Smooth muscle cell (in vitro differentiated cells): ENCODE measurements at regions not wholly inside any gene's neighbourhood (a gene's known extent, or its start where the extent isn't known, plus 50 kb on each side); places are given as distances from the start of the nearest gene placed in this dataset.

Source experiments
- DNase-seq: peaks from one replicate; lab custom pipeline; 2025; ENCODE audit not compliant: unreplicated experiment; lab: John Stamatoyannopoulos, UW
- H2AFZ ChIP-seq: fragments of 200-600 bp; sonication (generic); 2 replicates; pipeline ENCODE4 v1.6.0; 2016; ENCODE audit warnings: antibody characterized with exemption, low read depth, mild to moderate bottlenecking
- H3F3A ChIP-seq: fragments of 200-600 bp; sonication (generic); 2 replicates; pipeline ENCODE4 v1.6.0; 2017; ENCODE audit warnings: antibody characterized with exemption, low read depth
- H3K27ac ChIP-seq: fragments of 200-600 bp; sonication (generic); 2 replicates; pipeline ENCODE4 v1.5.1; 2016; ENCODE audit warnings: low read depth, mild to moderate bottlenecking
- H3K27me3 ChIP-seq: fragments of 200-600 bp; sonication (generic); 2 replicates; pipeline ENCODE4 v1.6.1; 2016; ENCODE audit warnings: low read depth, mild to moderate bottlenecking
- H3K36me3 ChIP-seq: fragments of 200-600 bp; sonication (generic); 2 replicates; pipeline ENCODE4 v1.5.1; 2016; ENCODE audit warnings: low read depth
- H3K4me1 ChIP-seq: fragments of 200-600 bp; sonication (generic); 2 replicates; pipeline ENCODE4 v1.5.1; 2016; ENCODE audit warnings: low read depth
- H3K4me2 ChIP-seq: fragments of 200-600 bp; sonication (generic); 2 replicates; pipeline ENCODE4 v1.6.0; 2016; ENCODE audit warnings: mild to moderate bottlenecking
- H3K4me3 ChIP-seq: fragments of 200-600 bp; sonication (generic); 2 replicates; pipeline ENCODE4 v1.5.1; 2016; ENCODE audit warnings: mild to moderate bottlenecking
- H3K79me2 ChIP-seq: fragments of 200-600 bp; sonication (generic); 2 replicates; pipeline ENCODE4 v1.6.0; 2016; ENCODE audit warnings: low read depth, mild to moderate bottlenecking
- H3K9ac ChIP-seq: fragments of 200-600 bp; sonication (generic); 2 replicates; pipeline ENCODE4 v1.6.0; 2016; ENCODE audit warnings: low read depth
- H3K9me3 ChIP-seq: fragments of 200-600 bp; sonication (generic); replicated peaks from 2 replicates; pipeline ENCODE4 v1.5.1; 2016; ENCODE audit warnings: low read depth
- H4K20me1 ChIP-seq: fragments of 200-600 bp; sonication (generic); 2 replicates; pipeline ENCODE4 v1.6.0; 2016; ENCODE audit warnings: low read depth
- CTCF ChIP-seq: fragments of 200-600 bp; sonication (generic); IDR thresholded peaks from 2 replicates; pipeline ENCODE4 v1.5.1; 2017; ENCODE audit warnings: borderline replicate concordance, mild to moderate bottlenecking, antibody characterized with exemption; ENCODE audit not compliant: insufficient read depth, poor library complexity, severe bottlenecking
- WGBS: methylation state at CpG from one replicate; pipeline ENCODE4 v1.1.7; 2016; ENCODE audit warnings: low lambda C conversion rate; 5-methylcytosine and 5-hydroxymethylcytosine counted together

DNA sequence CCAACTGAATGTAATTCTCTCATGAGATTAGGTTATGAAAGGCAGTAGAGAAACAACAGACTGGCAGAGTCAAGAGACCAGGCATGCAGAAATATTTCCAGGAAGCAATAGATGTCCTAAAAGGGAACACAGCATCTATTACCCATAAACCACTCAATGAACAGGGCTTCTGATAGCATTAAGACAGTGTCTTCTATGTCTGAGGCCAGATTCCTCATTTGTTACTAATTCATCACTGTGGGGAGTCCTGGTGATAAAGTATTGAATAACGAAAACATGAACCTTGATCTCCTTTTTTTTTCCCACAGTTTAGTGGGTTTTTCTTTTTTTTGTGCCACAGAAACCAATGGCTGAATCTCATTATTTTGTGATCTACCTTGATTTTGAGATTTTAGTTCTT is 339.0 kb downstream of the METTL15 start:
- Histone ChIP-seq H3F3A (no peaks in the 10 kb centered on the region), H3K4me3 (no peak overlapping the region), H3K9ac (no peak overlapping the region), H3K36me3 (no peaks in the 10 kb centered on the region), H2AFZ (no peak overlapping the region), H3K4me2 (no peak overlapping the region), H3K27ac (no peak overlapping the region), H3K79me2 (no peaks in the 10 kb centered on the region), H4K20me1 (no peaks in the 10 kb centered on the region), H3K4me1 (no peaks in the 10 kb centered on the region), H3K27me3 (no peaks in the 10 kb centered on the region), H3K9me3 (no peaks in the 10 kb centered on the region)
- no peak for TF ChIP-seq CTCF
- 19% methylated on average over 1 of the region's 1 CpG for WGBS
- DNase-seq, result no peak

DNA sequence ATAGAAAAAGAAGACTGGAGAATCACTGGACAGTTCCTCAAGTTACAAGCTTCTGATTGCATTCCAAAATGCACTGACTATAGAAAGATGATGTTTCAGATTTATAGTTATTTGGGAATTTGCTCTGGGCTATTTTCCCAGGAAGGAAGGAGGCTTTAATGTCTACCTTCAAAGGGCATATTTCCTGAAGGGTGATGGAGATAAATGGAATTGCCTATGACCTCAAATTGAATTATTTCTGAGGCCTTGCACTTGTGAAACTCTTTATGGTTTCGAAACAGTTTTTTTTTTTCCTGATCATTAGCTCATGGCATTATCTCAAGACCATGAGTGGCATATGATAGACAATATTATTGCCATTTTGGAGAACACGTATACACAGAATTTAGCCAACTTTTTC is 333.9 kb downstream of the METTL15 start:
- H3F3A ChIP-seq, result no peaks in the 10 kb centered on the region
- no peak overlapping the region for H3K4me3 ChIP-seq
- no peak for TF ChIP-seq CTCF
- no peaks in the 10 kb centered on the region for H3K36me3 ChIP-seq
- 92% methylated on average over 2 of the region's 2 CpGs for WGBS
- no peak overlapping the region for H2AFZ ChIP-seq
- H3K27me3 ChIP-seq, result no peaks in the 10 kb centered on the region
- no peak overlapping the region for H3K4me2 ChIP-seq
- no peaks in the 10 kb centered on the region for H3K9me3 ChIP-seq
- no peaks in the 10 kb centered on the region for H3K4me1 ChIP-seq
- H3K27ac ChIP-seq, result no peak overlapping the region
- no peak for DNase-seq
- H3K9ac ChIP-seq, result no peak overlapping the region
- no peaks in the 10 kb centered on the region for H4K20me1 ChIP-seq
- no peaks in the 10 kb centered on the region for H3K79me2 ChIP-seq

DNA sequence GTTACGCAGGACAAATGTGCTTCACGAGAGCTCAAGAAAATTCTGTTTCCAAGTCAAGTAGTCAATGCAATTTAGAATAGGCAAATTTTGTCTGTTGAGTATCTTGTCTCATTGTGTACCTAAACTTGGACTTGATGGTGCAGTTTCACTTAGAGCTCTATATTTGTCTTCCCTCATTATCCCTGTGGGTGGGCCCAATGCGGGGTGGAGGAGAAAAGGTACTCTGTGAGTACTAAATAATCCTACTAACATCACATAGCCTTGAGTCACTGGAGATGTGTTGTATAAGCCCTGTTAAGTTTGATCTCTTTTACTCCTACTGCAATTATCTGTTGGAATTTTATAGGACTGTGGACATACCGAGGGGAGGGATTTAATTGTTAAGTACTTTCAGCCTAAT is 331.2 kb downstream of the METTL15 start:
- Histone ChIP-seq H3K9ac (no peak overlapping the region), H3K4me2 (no peak overlapping the region), H3K27ac (no peak overlapping the region), H3K79me2 (no peaks in the 10 kb centered on the region), H2AFZ (no peak overlapping the region), H3K9me3 (no peaks in the 10 kb centered on the region), H4K20me1 (no peaks in the 10 kb centered on the region), H3K36me3 (no peaks in the 10 kb centered on the region), H3F3A (no peaks in the 10 kb centered on the region), H3K4me1 (no peaks in the 10 kb centered on the region), H3K4me3 (no peak overlapping the region), H3K27me3 (no peaks in the 10 kb centered on the region)
- 84% methylated on average over 4 of the region's 4 CpGs for WGBS
- TF ChIP-seq CTCF, result no peak
- no peak for DNase-seq

DNA sequence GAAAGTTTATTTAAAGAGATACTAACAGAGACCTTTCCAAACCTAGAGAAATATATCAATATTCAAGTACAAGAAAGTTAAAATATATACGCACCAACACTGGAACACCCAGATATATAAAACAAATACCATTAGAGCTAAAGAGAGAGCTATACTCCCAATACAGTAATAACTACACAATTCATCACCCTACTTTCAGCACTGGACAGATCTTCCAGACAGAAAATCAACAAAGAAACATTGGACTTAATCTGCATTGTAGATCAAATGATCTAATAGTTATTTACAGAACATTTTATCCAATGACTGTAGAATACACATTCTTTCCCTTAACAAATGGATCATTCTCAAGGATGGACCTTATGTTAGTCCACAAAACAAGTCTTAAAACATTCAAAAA is 311.9 kb downstream of the METTL15 start:
- Histone ChIP-seq H3K36me3 (no peaks in the 10 kb centered on the region), H3F3A (no peaks in the 10 kb centered on the region), H3K4me1 (no peaks in the 10 kb centered on the region), H3K4me2 (no peak overlapping the region), H3K9me3 (no peaks in the 10 kb centered on the region), H2AFZ (no peak overlapping the region), H4K20me1 (no peaks in the 10 kb centered on the region), H3K9ac (no peak overlapping the region), H3K27me3 (no peaks in the 10 kb centered on the region), H3K27ac (no peak overlapping the region), H3K79me2 (no peaks in the 10 kb centered on the region), H3K4me3 (no peak overlapping the region)
- no peak for DNase-seq
- no peak for TF ChIP-seq CTCF
- WGBS, result 100% methylated on average over 1 of the region's 1 CpG
